ENCODE measurements at regions not wholly inside any gene's neighbourhood (a gene's known extent, or its start where the extent isn't known, plus 50 kb on each side); places are given as distances from the start of the nearest gene placed in this dataset.

DNA sequence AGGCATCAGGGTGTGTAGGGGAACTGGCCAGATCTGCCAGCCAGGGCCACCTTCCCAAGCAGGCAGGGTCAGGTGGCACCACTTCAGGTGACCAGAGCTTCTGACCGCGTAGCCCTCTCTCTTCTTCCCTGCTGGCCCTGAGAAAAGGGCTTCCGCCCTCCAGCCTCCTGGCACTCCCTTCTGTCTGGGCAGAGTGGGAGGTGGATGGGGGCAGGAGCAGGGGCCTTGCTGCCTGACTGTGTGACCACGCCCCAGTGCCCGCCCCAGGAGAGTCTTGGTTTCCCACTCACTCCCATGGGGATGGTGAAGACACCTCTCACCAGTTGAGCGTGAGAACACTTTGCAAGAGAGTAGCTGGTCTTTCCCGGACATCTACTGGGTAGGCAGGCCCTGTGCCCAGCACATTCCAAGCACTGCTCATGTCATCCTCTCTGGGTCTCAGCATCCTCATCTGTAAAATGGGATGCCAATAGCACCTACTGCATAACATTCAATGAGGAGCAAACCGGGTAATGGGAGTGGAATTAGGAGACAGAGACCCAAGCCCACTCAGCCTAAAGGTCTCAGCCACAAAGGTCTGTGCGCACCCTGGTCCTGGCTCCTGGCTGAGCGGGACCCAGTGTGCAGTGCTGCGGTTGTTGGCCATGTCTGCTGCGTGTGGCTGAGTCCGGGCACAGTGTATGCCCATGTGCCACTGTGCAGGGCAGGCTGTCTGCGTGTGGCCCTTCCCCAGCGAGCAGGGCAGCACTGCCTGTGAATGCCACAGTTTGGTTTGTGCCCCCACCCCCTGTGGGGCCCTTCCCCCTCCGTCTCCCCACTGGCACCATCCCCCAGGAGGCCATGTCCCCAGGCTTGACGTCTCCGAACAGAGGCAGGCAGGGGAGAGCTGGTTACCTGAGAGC, 179.1 kb upstream of the IER5L start:
- TF ChIP-seq EZH2 (IDR thresholded peaks at IDR 0.05; ENCODE audit: low read depth) (no peak), CTCF (conservative IDR thresholded peaks at IDR 0.05) (no peak)
